Suprapubic skin (tissue), 3 donors: ENCODE measurements at regions not wholly inside any gene's neighbourhood (a gene's known extent, or its start where the extent isn't known, plus 50 kb on each side); places are given as distances from the start of the nearest gene placed in this dataset.

Source experiments
- POLR2A ChIP-seq, 2 donors: fragments of 450-650 bp; IDR thresholded peaks; one replicate each; pipeline ENCODE4 v1.6.1; 2017; ENCODE audit warnings: antibody characterized with exemption in 2 of 2, mild to moderate bottlenecking in 2 of 2, moderate library complexity in 2 of 2
- TF ChIP-seq, protein P1 (sequence below), 2 donors: fragments of 200-600 bp in 1 of 2; fragments of 450-650 bp in 1 of 2; sonication (generic) in 1 of 2; IDR thresholded peaks; one replicate each; pipeline ENCODE4 v1.5.1; 2016 to 2019; ENCODE audit warnings: antibody characterized with exemption in 2 of 2, mild to moderate bottlenecking in 1 of 2, moderate library complexity in 1 of 2

DNA sequence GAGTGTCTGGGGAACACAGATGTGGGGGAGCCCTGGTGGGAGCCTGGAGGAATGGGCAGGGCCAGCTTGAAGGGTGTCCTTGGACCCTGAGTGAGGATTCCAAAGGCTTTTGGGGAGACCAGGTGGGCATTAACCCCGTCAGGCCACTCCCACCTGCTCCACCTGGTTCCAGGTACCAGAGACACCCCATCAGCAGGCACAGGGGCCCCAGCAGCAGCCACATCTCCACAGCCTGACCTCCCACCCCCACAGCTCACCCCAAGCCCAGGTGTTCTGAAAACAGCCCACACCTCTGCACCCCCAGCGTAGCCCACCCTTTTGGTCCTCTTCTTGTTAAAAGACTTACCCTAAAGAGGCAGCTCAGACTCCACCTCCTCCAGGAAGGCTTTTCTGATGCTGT, 102.1 kb upstream of the PRR20G start:
- TF ChIP-seq, protein P1, sequence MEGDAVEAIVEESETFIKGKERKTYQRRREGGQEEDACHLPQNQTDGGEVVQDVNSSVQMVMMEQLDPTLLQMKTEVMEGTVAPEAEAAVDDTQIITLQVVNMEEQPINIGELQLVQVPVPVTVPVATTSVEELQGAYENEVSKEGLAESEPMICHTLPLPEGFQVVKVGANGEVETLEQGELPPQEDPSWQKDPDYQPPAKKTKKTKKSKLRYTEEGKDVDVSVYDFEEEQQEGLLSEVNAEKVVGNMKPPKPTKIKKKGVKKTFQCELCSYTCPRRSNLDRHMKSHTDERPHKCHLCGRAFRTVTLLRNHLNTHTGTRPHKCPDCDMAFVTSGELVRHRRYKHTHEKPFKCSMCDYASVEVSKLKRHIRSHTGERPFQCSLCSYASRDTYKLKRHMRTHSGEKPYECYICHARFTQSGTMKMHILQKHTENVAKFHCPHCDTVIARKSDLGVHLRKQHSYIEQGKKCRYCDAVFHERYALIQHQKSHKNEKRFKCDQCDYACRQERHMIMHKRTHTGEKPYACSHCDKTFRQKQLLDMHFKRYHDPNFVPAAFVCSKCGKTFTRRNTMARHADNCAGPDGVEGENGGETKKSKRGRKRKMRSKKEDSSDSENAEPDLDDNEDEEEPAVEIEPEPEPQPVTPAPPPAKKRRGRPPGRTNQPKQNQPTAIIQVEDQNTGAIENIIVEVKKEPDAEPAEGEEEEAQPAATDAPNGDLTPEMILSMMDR (IDR thresholded peaks at IDR 0.05): no peak
- no peak for TF ChIP-seq POLR2A (IDR thresholded peaks at IDR 0.05)
